Stimulated activated CD8-positive, alpha-beta memory T cell treated with anti-CD3 and anti-CD28 coated beads, Interleukin-2, amount 100 ng/mL, for 48 hours (primary cell): ENCODE measurements at regions not wholly inside any gene's neighbourhood (a gene's known extent, or its start where the extent isn't known, plus 50 kb on each side); places are given as distances from the start of the nearest gene placed in this dataset.
"Not testable (repeated sequence)": the region's sequence is repeated elsewhere in the genome, so short reads cannot be mapped to it uniquely, and the experiment has no call there.

Source experiments
- DNase-seq, 2 donors: peaks; one replicate each; pipeline ENCODE4 v3.0.0-alpha.2; 2020; ENCODE audit warnings: low read depth in 2 of 2

DNA sequence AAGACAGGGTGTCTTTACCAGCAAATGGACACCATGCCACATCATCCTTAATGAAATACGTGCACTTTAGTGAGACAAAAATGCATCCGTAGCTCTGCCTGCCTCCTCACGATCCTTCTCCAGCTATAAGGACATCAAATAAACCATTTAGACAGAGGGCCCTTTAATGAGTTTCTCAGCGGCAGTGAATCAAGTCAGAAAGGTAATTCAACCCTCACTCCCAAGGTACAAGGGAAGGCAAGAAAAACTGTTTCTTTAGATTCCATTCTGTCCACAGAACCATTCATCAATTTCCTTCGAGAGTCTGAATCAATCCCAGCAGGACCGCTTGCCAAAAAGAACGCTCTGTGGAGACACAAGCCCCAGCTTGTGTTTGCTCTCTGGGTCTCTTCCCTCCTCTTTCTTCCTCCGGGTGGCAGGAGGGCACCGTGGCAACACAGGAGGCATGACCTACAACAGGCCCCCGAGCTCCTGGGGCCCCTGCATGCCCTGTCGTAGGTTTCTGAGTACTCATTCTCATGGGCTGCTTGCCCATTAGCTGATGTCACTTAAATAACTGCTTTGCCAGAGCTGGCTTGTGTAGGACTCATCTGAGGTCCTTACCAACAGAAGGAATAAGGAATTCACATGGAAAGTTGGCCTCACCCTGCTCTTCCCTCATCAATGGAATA lies 297.8 kb upstream of the PRKCQ start:
- no peak for DNase-seq

DNA sequence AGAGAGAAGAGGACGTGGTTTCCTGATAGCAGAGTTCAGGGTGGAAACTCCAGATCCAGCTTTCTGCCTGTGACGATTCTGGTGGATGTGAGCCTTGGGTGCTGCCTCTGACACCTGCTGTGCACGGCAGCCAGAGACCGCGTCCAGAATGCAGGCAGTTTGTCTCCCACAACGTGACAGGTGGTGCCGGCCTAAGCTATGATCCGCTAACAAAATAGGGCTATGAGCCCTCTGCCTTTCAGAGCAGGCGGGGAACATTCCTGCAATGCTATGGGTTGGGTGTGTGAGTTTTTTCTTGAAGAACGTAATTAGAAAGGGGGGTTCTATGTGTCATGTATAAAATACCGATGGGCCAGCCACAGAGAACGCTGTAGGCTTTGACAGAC lies 297.3 kb upstream of the PRKCQ start:
- no peak for DNase-seq

DNA sequence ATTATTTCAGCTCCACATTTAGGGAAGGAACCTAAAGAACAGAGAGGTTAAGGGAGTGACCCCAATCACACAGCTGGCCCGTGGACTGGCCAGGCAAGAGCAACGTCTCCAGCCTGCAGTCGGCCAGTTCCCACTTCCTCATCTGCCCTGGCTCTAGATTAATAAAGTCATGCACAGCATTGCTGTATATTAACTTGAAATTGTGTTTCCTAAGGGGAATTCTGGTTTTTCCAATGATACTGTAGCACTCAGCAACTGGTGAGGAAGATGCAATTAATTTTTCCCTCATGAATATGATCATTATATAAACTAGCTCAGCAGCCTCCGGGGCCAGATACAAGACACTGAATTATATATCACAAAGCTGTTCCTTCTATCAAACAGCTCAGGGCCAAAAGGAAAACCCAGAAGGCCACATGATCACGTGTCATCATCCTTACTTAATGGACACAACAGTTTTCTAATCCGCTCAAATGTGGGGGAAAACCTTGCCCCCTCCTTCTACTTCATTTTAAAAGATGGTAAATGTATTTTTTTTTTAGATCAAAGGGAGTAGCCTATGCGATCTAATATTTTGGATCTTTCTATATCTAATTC lies 295.3 kb upstream of the PRKCQ start:
- DNase-seq = no peak

DNA sequence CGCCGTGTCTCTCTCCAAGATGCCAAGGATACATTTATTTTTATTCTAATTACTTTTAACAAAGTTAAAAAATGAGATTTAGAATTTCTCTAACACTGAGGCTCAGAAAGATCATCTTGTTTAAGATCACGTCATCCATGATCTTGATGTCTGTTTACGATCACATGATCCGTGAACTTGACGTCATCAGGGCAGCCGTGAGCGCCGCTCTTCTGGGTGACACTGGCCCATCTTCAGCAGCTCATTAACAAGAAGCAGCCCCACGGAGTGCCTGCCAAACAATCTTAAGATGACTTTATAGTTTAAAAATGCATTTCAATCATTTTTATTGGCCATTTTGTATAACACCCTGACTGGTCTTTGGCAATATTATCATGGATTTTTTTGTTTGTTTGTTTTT lies 291.1 kb upstream of the PRKCQ start:
- DNase-seq = no peak

DNA sequence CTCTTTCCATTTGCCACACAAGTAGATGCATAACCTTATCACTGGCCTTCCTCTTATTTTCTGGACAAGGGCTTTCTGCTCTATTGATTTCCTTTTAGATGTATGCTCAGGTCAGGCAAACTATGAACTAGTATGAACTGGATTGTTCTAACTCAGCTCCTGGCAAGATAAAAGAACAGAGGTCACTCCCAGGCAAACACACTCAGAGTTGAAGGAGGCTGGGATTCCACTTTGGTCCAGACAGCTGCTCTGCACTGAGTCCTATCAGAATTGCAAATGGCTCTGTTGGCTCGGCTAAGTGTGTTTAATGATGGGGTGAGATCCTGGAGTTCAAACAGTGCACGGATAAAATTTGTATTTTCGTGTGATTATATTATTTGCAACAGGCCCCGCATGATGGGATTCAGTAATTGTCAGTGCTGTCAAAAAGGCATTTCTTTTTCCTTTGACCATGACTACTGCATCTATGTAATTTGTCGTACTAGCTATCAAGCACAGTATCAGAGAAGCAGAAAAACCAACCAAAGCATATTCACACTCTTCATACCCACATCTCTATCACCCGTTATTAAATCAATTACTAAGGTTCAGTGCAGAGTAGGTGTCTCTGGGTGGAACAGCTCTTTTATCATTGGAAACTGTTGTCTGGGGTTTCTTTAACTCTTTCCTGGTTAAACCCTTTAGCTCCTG lies 288.1 kb upstream of the PRKCQ start:
- DNase-seq = no peak

DNA sequence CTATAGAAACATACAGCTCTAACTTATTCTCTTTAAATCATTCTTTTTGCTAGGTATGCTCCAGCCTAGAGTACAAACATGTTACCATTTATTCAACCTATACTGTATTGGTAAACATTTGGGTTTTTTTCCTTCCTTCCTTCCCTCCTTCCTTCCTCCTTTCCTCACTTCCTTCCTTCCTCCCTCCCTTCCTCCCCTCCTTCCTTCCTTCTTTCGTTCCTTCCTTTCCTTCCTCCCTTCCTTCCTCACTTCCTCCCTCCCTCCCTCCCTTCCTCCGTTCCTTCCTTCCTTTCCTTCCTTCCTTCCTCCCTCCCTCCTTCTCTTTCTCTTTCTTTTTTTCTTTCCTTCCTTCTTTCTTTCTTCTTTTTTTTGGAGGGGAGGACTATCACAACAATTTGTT lies 286.7 kb upstream of the PRKCQ start:
- no peak for DNase-seq

DNA sequence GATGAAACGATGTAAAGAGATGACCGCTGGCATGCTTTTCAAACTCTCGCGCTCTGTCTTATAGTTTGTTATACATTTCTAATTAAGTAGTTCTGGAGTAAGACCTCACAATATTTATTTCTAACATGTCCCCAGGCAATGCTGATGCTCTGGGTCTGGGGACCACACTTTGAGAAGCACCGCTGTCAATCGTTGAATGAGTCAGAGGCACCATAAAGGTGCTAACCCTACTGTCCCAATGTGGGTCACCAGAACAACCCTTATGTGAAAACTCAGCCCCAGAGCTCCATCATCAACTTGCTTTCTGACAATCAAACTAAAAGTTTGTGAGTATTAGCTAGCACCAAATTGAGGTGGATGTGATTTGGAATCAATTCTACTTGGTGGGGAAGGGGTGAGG lies 284.1 kb upstream of the PRKCQ start:
- DNase-seq = no peak

DNA sequence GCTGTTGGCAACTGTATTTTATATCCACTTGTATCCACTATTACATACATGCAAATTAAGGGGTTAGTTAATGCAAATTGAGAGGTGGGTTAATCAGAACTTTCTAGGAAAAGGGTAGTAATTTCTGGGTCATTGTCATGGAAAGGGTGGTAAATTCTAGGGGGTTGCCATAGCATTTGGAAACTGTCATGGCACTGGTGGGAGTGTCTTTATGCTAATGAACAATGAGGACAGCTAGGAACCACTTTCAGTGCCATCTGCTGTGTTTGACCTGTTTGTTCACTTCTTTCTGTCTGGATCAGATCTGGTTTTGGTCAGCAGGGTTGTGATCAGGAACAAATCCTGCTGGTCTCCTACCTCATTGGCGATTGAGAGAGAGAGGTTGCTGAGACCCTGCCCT lies 283.3 kb upstream of the PRKCQ start:
- DNase-seq = no peak

DNA sequence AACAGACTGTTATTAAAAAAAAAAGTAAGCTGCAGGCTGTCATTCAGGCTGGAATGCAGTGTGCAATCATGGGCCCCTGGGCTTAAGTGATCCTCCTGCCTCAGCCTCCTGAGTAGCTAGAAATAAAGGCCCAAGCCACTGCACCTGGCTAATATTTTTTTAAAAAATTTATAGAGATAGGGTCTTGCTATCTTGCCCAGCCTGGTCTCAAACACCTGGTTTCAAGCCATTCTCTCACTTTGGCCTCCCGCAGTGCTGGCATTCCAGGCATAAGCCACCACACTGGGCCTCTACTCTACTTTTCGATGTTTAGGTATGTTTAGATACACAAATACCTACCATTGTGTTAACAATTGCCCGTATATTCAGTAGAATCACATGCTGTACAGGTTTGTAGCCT lies 270.4 kb upstream of the PRKCQ start:
- DNase-seq = no peak

DNA sequence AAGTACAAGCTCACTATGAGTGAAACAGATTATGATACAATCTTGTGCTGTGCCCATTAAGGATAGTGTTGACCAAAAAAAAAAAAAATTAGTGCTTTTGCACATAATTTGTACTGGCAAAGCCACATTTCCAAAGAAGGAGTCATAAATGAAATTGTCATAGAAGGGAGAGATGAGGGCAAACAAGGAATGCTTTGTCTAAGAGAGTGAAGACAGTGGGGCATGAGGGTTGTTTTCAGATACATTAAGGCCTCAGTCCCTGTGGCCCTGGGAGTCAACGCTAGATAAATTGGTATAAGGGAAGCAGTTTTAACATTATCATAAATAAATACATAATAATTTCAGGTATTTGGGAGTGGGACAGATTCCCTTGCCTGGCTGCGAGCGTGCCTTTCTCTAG lies 267.5 kb upstream of the PRKCQ start:
- DNase-seq = no peak

DNA sequence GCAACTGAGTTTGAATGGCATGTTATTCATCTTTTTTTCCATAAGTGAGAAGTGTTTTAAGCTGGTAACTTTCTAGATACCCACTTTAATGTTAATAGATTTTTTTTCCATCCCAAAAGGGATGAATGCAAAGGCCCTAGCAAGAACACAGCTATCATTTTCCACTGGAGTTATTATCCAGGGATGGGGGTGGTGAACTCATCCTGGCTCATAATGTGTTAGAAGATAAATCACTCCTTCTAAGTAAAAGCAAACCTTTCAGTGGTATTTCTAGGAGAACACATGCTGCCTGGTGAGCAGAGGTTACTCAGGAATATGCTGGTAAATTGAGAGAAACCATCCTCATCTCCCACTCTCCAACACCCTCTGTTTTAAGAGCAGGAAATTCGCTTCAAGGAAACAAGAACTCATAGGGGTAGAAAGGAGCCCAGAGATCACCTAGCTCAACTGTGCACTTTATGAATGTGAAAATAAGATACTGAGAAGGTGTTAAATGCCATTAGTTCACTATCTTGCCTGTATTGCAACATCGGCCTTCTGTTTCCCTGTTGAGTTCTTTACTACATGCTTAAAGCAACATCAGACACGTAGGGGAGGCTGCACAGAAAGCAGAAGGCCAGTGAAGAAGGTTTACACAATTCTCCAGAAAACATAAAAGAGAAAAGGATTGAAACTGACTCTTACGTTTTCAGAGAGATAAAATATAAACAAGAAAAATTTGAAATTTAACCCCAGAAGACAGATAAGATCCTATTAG lies 264.0 kb upstream of the PRKCQ start:
- no peak for DNase-seq

DNA sequence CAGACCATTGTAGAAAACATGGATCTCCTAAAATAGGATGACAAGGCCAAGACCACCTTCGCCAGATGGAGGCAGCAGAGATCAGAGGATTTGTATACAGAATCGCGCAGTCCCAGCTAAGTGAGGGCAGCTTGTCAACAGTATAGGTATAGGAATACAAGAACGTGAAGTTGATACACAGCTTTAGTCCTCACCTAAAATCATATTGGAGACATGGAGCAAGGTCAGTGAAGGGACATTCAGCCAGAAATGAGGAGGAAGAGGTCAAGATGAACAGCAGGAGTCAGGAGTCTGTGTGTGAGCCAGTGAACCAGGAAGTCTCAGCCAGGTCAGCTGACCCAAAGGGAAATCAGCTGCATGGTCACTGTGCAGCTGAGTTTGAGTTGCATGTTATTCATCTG lies 263.4 kb upstream of the PRKCQ start:
- no peak for DNase-seq

DNA sequence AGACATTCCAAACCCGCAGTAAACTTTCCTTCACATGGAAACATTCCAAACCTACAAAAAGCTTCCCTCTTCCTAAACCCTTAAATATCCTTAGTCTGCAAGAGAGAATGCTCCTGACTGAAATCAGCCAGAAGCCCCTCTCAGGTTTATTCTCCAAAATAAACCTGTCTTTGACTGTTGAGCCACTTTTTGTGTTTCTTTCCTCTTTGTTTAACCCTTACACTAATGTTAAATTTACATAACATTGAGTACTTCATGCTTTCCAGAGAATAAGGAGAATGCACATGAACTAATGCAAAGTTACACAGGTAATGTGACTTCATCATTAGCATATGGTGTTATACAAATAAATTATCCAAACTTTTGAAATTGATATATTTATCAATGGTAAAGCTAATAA lies 262.6 kb upstream of the PRKCQ start:
- no peak for DNase-seq

DNA sequence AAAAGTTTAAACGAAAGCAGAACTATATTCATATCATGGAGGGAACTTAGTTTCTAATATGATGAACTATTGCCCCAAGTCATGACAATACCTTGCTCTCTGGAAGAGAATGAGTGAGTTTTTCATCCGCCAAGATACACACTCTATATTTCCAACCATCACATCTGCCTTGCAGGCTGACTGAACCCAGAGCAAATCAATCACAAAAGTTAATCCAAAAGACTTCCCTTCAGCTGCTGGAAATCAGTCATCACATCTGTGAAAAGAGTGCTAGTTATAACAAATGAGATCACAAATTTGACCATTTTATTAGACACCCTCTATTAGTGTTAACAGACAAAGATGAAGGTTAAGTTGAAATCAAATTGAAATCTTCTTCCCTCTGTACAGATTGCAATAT lies 261.7 kb upstream of the PRKCQ start:
- no peak for DNase-seq

DNA sequence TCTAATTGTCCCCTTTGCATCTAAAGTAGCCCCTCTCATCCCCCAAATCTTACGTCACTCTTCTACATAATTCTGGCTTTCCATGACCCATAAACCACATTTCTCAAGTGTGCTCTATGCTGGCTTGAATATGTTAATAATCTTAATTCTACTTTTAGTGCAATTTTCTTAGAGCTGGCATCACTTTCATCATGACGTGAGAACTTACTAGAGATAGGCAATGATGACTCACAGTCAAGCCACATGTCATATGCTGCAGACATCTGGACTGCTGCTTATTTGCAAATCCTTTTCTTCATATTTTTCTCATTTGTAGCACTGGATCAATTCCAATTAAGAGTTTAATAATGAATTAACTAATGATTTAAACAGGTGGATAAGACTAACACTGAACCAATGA lies 260.7 kb upstream of the PRKCQ start:
- no peak for DNase-seq

DNA sequence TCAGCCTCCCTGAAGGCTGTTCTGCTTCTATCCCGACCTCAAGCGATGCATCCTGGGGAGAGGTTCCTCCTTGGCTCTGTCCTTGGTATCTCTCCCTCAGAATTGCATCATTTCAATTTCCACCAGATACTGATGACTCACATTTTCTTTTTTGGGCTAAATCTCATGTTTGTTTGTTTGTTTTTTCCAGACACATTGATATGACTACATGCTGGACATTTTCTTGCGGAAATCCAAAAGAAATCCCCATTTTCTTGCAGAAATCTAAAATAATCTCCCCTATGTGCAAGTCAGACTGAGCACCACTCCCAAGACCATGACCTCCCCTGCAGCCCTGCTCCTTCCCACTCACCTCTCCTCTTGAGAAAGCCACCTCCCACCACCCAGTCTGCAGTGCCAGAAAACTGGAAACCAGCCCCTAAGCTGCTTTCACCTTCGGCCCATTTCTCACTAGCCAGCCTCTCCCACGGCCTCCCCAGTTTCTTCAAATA lies 260.2 kb upstream of the PRKCQ start:
- DNase-seq = no peak

DNA sequence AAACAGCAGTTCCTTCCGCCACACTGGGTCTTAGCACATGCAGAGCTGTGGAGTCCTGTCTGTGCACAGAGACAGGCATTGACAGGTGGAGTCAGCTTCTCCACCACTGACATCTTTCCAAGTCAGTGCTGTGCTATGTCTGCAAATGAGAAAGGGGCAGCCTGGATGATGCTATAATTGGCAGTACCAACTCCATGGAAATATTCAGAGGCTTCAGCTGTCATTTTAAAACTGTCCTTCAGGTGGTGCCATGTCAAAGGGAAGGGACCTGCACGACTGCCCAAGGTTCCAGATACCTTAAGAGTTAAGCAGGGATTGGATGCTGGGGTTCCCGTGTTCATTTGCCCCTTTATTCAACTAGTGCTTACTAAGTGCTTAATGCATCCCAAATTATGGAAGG lies 258.0 kb upstream of the PRKCQ start:
- DNase-seq = no peak

DNA sequence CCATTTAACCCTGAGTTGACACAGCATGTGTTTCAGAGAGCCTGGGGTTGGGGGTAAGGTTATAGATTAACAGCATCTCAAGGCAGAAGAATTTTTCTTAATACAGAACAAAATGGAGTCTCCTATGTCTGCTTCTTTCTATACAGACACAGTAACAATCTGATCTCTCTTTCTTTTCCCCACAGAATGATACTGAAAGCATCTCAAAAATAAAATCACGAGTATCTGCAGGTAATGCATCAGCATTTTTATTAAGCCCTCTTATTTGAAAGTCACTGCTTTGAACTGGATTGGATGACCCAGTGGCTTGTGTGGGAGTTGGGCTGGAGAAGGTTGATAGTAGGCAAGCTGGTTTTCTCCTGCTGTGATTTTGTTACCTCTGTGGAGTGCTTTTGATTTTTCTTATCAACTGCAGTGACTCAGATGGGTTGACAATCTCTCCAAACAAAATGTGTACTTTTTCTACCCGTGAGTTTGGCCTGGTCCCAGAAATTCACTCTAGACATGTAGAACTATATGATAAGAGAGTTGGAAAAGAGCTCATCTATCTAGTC lies 253.5 kb upstream of the PRKCQ start:
- no peak for DNase-seq

DNA sequence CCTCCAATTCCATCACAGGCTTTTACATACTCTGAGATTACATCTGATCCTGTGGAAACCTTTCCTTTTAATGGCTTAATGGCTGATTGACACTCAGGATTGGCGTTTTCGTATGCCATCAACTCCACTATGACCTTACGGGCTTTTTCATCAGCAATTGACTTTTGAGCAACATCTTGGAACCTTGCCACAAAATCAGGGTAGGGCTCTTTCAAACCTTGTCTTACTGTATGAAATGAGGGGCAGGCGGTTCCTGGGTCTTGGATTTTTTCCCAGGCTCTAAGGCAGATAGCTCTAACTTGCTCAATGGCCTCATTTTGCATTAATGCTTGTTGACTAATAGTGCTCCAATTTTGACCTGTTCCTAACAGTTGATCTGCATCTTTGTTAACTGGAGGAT lies 250.9 kb upstream of the PRKCQ start:
- DNase-seq = not testable (repeated sequence)

DNA sequence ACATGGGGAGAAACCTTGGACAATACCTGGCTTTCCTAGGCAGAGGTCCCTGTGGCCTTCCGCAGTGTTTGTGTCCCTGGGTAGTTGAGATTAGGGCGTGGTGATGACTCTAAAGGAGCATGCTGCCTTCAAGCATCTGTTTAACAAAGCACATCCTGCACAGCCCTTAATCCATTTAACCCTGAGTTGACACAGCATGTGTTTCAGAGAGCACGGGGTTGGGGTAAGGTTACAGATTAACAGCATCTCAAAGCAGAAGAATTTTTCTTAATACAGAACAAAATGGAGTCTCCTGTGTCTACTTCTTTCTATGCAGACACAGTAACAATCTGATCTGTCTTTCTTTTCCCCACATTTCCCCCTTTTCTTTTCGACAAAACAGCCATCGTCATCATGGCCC lies 244.7 kb upstream of the PRKCQ start:
- not testable (repeated sequence) for DNase-seq

DNA sequence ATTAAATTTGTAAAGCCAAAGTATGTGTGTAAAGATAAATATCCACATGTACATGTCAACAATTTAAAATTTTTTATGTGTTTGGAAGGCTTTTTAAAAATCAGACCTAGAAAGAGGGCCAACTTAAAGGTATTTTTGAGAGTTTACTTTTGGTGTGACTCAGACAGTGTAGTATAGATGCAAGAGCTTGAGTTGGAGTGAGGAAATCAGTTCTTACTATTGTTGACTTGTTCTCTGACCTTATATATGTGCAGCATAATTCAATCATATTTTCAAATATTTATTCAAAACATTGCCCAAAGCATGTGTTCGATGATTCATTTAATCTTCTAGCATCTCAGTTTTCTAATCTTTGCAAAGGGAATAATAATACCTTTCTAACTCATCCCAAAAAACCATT lies 243.7 kb upstream of the PRKCQ start:
- no peak for DNase-seq

DNA sequence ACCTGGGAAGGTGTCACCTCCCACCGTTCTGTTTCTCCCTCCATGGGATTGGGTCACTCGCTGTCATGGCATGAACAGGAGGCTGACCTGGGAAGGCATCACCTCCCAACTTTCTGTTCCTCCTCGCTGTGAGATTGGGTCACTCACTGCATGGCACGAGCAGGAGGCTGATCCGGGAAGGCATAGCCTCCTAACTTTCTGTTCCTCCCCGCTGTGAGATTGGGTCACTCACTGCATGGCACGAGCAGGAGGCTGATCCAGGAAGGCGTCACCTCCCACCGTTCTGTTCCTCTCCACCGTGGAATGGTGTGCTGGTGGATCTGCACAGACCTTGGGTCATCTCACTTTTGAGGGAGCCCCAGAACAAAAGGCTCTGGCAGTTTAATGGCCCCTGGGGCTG lies 239.2 kb upstream of the PRKCQ start:
- DNase-seq = no peak
